CD4-positive, alpha-beta T cell treated with Interleukin-15 for 1 hour (primary cell): ENCODE measurements at regions not wholly inside any gene's neighbourhood (a gene's known extent, or its start where the extent isn't known, plus 50 kb on each side); places are given as distances from the start of the nearest gene placed in this dataset.

Source experiments
- DNase-seq: peaks from one replicate; pipeline ENCODE4 v3.0.0-alpha.2; 2020

DNA sequence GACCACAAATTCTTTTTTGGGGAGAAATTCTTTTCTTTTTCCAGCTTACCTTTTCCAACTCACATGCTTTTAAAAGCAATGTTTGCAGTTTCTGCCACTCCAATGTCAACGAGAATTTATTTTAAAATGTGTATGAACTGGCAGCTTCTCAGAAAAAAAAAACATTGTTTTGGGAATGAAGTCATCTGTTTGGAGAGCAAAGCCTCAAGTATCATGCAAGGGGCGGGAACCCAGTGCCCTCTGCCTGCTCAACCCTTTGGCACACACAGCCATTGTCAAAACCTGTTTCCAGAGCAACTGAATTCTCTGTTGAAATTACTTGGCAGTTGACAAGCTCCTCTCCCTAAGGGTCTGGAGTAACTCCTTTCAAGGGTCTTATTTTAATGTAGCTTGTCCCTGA, 128.5 kb downstream of the QPCT start:
- no peak for DNase-seq

DNA sequence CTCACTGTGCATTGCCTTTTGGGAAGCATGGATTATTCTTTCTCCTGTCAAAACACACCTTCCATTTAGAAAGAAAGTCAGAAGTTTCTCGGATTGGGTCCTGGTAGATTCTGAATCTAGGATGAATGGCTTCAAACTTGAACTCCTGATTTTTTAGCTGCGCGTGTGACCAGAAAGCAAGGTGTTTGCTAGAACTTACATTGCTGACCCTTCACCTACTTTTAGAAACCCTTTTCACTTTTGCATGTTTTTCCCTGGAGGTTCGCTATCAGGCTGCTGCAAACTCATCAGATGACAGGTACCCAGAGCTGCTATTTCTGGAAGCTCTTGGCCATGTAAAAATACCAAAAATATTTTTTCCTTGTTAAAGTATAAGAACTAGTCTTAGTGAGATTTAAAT, 132.0 kb downstream of the QPCT start:
- DNase-seq: no peak

- no peak for DNase-seq
Measured at GRCh38 chr2:37477921-37478320, 133.5 kb downstream of the QPCT start.

DNA sequence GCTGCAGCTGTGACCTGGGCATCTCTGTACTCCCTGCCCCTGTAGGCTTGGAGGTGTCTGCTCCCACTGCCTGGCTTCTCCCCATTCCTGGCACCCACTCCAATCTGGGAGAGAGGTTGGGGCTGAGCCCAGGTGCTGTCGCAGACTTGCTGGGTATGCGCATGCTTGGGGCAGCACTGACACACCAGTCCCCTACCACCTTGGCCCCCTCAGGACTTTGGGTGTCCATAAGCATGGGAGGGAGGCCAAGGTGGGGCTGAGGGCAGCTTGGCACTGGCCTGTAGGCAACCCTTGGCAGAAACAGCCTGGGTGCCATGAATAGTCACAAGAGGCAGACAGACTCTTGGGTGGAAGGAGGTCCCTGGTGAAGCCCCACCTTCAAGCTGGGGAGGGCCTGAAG, 136.8 kb downstream of the QPCT start:
- no peak for DNase-seq

DNA sequence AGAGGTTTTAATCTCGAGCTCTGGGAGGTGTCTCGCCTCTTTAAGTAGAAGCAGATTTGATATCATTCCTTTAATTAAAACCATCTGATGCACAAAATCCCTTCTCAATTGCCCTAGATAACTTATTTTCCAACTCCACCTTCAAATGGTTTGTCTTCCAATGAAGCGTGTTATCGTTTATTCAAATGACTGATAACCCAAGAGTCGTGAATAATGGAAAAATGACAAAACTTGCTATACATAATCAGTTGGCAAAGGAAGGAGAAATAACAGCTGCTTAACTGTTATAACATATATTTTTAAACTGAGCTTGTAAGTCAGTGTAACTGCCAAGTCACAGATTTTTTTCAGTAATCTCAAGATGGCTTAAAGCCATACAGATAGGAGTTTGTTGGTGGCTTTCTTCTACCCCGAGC, 144.6 kb downstream of the QPCT start:
- no peak for DNase-seq

- no peak for DNase-seq
Measured at GRCh38 chr2:37489536-37489935, 145.1 kb downstream of the QPCT start.

DNA sequence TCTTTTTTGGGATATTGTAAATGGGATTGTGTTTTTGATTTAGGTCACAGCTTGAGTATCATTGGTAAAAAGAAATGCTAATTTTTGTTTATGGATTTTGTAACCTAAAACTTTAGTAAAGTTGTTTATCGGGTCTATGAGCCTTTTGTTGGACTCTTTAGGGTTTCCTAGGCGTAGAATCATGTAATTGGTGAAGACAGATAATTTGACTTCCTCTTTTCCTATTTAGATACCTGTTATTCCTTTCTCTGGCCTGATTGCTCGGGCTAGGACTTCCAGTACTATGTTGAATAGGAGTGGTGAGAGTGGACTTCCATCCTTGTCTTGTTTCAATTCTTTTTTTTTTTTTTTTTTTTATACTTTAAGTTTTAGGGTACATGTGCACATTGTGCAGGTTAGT, 149.0 kb downstream of the QPCT start:
- DNase-seq: no peak

- DNase-seq: no peak
Measured at GRCh38 chr2:37499113-37499512, 154.7 kb downstream of the QPCT start.

DNA sequence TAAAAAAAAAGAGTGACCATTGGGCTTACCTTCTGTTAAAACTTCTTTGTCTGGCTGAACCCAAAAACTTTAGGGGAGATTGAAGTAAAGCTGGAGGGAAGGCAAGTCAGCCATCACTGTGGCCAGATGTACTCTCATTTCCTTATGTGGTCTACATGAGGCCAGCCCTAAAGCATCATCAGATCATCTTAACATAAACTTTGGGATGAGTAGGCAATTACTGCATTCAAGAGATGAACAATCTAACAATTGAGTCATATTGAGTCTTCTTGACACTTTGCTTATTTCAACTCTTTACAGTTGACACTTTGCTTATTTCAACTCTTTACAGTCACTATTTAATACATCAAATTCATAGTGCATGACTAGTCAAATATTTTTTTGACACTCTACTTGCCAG, 155.6 kb downstream of the QPCT start:
- DNase-seq: no peak

- no peak for DNase-seq
Measured at GRCh38 chr2:37501113-37501512, 156.7 kb downstream of the QPCT start.

DNA sequence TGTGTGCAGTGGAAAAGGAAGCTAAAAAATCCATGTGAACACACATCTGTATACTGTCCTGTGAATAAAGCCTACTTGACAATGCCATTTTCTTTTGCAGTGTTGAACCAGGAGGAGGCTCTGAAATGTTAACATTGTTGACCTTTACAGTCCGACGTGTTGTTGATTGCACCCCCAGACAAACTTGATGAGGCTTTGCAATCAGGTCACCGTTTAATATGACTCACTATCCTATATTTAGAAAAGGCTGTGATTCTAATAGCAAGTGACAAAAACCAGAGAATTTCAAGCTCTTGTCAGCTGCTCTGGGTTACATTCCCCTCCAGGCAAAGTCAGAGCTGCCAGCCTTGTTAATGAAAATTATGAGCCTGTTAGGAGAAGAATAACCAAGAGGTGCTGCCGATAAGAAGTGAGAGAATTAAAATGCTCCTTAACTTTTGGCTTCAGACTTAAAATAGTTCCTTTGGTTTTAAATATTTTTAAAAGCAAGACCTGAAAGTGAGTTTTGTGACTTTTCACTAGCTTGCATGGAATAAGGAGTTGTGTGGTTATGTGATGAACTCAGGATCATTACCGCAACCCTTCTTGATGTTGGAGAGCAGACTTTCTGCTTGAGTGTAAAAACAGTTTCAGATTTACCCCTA, 162.1 kb downstream of the QPCT start:
- no peak for DNase-seq

DNA sequence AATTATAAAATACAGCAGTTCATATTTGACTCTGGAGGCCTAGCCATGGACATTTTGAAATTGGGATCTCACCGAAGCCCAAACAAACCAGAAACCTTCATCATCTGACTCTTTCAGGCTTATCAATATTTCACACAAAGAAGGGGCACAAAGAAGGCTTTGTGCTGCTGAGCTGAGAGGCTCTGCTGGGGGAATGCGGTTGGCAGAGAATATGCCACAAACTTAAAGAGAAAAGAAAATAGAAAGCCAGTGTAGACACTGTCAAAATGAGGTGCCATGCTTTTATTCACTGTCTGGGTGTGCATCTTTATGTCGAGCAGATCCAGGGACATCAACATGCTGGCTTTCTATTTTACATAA, 162.6 kb downstream of the QPCT start:
- DNase-seq: no peak

- no peak for DNase-seq
Measured at GRCh38 chr2:37507703-37508102, 163.3 kb downstream of the QPCT start.

GRCh38 chr2:37512971-37513370, 158.5 kb downstream of the CDC42EP3 start:
- DNase-seq: no peak

GRCh38 chr2:37523814-37524362, 147.6 kb downstream of the CDC42EP3 start:
- DNase-seq: no peak

DNA sequence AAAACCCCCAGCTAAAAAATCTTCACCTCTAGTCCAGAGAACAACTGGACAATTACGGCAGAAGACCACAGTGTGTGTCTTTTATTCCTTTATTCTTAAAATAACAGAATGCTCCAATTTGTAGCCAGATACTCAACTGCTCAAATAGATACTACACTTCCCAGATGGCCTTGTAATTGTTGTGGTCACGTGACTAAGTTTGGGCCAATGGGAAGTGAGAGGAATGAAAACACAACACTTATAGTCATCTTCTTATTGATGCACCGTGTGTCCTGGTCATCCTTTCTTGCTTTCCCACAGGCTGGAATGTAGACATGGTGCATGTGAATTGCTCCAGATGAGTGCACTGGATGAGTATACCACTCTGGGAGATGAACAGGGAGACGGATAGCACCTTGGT, 145.1 kb downstream of the CDC42EP3 start:
- no peak for DNase-seq

- DNase-seq: no peak
Measured at GRCh38 chr2:37526856-37527255, 144.6 kb downstream of the CDC42EP3 start.

- DNase-seq: no peak
Measured at GRCh38 chr2:37527361-37527760, 144.1 kb downstream of the CDC42EP3 start.

GRCh38 chr2:37529830-37530415, 141.5 kb downstream of the CDC42EP3 start:
- no peak for DNase-seq

DNA sequence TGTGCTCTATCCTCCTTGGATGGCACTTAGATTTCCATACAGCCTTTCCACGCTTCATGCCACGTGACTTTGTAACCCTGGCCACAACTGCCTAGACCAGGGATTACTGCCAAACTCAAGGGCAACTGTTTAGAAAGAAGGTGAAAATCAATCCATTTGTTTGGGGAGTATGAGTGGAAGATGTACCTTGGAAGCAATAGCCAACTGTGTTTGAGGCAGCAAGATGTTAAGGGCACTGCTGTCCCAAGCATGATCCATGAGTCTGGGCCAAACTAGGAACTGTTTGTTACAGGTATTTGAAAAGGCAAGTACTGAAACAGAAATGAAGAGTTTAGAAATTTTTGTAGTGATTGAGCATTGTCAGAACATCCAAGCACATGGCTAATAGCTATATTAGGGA, 138.9 kb downstream of the CDC42EP3 start:
- DNase-seq: no peak

DNA sequence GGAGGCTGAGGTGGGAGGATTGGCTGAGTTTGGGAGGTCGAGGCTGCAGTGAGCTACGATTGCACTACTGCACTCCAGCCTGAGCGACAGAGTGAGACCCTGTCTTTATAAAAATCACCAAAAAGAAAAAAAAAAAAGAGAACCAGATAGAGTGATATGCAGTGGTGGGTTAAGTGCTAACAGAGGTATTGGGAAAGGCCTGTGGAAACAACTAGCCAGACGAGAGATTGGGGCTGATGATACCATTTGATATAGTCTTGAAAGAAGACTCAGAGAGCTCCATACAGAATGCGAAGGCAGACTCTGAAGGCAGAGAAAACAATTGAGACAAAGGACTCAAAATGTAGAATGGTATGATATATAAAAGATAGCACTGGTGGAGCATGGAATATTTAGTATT, 134.1 kb downstream of the CDC42EP3 start:
- no peak for DNase-seq

DNA sequence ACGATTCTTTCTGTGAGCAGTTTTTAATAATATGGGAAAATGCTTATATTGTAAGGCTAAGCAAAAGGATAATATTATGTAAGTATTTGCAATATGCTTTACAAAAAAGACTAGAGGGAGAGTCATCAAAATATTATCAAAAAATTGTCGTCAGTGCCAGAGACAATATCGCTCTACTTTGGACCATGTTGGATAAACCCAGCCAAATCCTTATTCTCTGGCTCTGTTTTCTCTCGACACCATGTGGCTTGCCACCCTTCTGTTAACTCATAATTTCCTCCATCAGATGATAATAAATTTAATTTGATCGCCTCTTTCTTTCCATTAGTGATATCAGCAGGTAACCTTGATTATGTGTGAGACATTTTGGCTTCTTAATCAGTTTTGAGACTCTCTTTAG, 129.9 kb downstream of the CDC42EP3 start:
- DNase-seq: no peak

- no peak for DNase-seq
Measured at GRCh38 chr2:37543999-37544557, 127.4 kb downstream of the CDC42EP3 start.

DNA sequence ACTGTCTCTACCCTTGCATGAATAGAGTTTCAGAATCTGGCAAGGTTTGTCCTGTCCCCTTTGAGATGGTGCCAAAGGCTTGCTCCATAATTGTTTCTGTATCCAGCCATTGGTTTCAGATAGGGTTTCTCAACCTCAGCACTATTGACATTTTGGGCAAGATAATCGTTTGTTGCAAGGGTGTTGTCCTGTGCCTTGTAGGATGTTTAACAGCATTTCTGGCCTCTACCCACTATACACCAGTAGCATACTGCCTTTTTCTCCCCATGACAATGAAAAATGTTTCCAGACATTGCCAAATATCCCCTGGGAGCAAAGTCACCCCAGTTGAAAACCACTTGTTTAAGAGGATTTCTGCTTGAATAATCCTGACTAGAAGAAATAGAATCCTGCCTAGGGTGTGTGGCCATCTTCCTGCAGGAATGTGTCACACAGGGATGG, 126.8 kb downstream of the CDC42EP3 start:
- no peak for DNase-seq

- no peak for DNase-seq
Measured at GRCh38 chr2:37549598-37549997, 121.8 kb downstream of the CDC42EP3 start.
